PC-3 (cell line): ENCODE measurements at regions not wholly inside any gene's neighbourhood (a gene's known extent, or its start where the extent isn't known, plus 50 kb on each side); places are given as distances from the start of the nearest gene placed in this dataset.
A peak's percentile ranks its signal among the peaks of the same experiment; 100 is the strongest.

Source experiments
- ATAC-seq: fragments of 200-7000 bp; cut with Tn5 transposase; 2 replicates; pipeline ENCODE4 v1.9.1; 2020; ENCODE audit warnings: mild to moderate bottlenecking, moderate library complexity
- BruUV-seq: library from RNA; stranded (reverse); fragments of 400-500 nt; replicated peaks from 2 replicates; lab custom pipeline; 2021; lab: Mats Ljungman, UMichigan
- CTCF ChIA-PET: fragments of 300-600 bp; sonication (Branson Sonifier 250); formaldehyde crosslinking; loops from one replicate; lab custom pipeline; 2022; ENCODE audit warnings: antibody characterized with exemption; lab: Charles Lee
- POLR2A ChIA-PET: fragments of 300-600 bp; sonication (Branson Sonifier 250); formaldehyde crosslinking; loops from one replicate; lab custom pipeline; 2022; ENCODE audit warnings: antibody characterized with exemption; ENCODE audit not compliant: unreplicated experiment; lab: Charles Lee
- DNase-seq: peaks from one replicate; pipeline ENCODE4 v3.0.0-alpha.2; 2015
- H2AFZ ChIP-seq: fragments of 300-600 bp; sonication (generic); 2 replicates; pipeline ENCODE4 v1.6.0; 2016; ENCODE audit warnings: antibody characterized with exemption, low read length
- H3F3A ChIP-seq: fragments of 300-600 bp; sonication (generic); one replicate; pipeline ENCODE4 v1.6.0; 2017; ENCODE audit warnings: antibody characterized with exemption, low read length, control low read depth, mild to moderate bottlenecking; ENCODE audit not compliant: unreplicated experiment
- H3K27ac ChIP-seq: fragments of 300-600 bp; sonication (generic); 2 replicates; pipeline ENCODE4 v1.5.1; 2016; ENCODE audit warnings: mild to moderate bottlenecking, low read length
- H3K27me3 ChIP-seq: fragments of 300-600 bp; sonication (generic); 2 replicates; pipeline ENCODE4 v1.6.1; 2016; ENCODE audit warnings: low read length, mixed read lengths
- H3K36me3 ChIP-seq: fragments of 300-600 bp; sonication (generic); 2 replicates; pipeline ENCODE4 v1.6.1; 2016; ENCODE audit warnings: low read depth, mixed run types, low read length, mixed read lengths
- H3K4me1 ChIP-seq: fragments of 300-600 bp; sonication (generic); 2 replicates; pipeline ENCODE4 v1.5.1; 2016; ENCODE audit warnings: low read length; ENCODE audit not compliant: insufficient read depth
- H3K4me2 ChIP-seq: fragments of 300-600 bp; sonication (generic); 2 replicates; pipeline ENCODE4 v1.6.0; 2016; ENCODE audit warnings: low read length
- H3K4me3 ChIP-seq: fragments of 300-600 bp; sonication (generic); 2 replicates; pipeline ENCODE4 v1.5.1; 2016; ENCODE audit warnings: mild to moderate bottlenecking, low read length, mixed read lengths
- H3K79me2 ChIP-seq: fragments of 300-600 bp; sonication (generic); 2 replicates; pipeline ENCODE4 v1.6.1; 2017; ENCODE audit warnings: low read length, mixed read lengths
- H3K9ac ChIP-seq: fragments of 300-600 bp; sonication (generic); 2 replicates; pipeline ENCODE4 v1.6.0; 2016; ENCODE audit warnings: mild to moderate bottlenecking, low read length
- H3K9me2 ChIP-seq: fragments of 300-600 bp; sonication (generic); replicated peaks from 2 replicates; pipeline ENCODE4 v1.6.1; 2016; ENCODE audit warnings: mixed run types, low read length, mixed read lengths
- H3K9me3 ChIP-seq: fragments of 300-600 bp; sonication (generic); 2 replicates; pipeline ENCODE4 v1.6.1; 2016; ENCODE audit warnings: low read length, mixed read lengths
- H4K20me1 ChIP-seq: fragments of 300-600 bp; sonication (generic); 2 replicates; pipeline ENCODE4 v1.6.1; 2016; ENCODE audit warnings: low read length, mixed read lengths
- EZH2 ChIP-seq: fragments of 300-600 bp; sonication (generic); IDR thresholded peaks from one replicate; pipeline ENCODE4 v1.6.1; 2017; ENCODE audit warnings: antibody characterized with exemption, mild to moderate bottlenecking, low read length; ENCODE audit not compliant: unreplicated experiment
- EZH2phosphoT487 ChIP-seq: fragments of 300-600 bp; sonication (generic); IDR thresholded peaks from 2 replicates; pipeline ENCODE4 v1.6.1; 2018; ENCODE audit warnings: mild to moderate bottlenecking, antibody characterized with exemption, low read length, borderline replicate concordance
- intact Hi-C: fragments of 100-400 bp; cut with micrococcal nuclease; formaldehyde crosslinking; loops from 2 replicates; pipeline ENCODE4 v1.9.0; 2023
- TF ChIP-seq, protein P1 (sequence below): fragments of 300-600 bp; sonication (generic); conservative IDR thresholded peaks from 2 replicates; pipeline ENCODE4 v1.5.1; 2017; ENCODE audit warnings: antibody characterized with exemption, low read depth, mild to moderate bottlenecking, low read length

GRCh38 chr1:192453360-192453992, 122.1 kb upstream of the RGS1 start:
- Histone ChIP-seq H3K4me2 (no peak overlapping the region), H3K27me3 (no peaks in the 10 kb centered on the region), H3F3A (no peaks in the 10 kb centered on the region), H3K9ac (no peak overlapping the region), H3K4me1 (no peaks in the 10 kb centered on the region), H3K9me2 (no peaks in the 10 kb centered on the region), H3K36me3 (no peaks in the 10 kb centered on the region), H3K27ac (no peak overlapping the region), H3K9me3 (no peaks in the 10 kb centered on the region), H3K4me3 (no peak overlapping the region), H4K20me1 (no peaks in the 10 kb centered on the region), H3K79me2 (no peaks in the 10 kb centered on the region), H2AFZ (no peak overlapping the region)
- no peak for ATAC-seq
- CTCF ChIA-PET, result no interaction called here
- intact Hi-C loops, result no loop called here
- TF ChIP-seq EZH2phosphoT487 (no peak), EZH2 (no peak)
- TF ChIP-seq, protein P1, sequence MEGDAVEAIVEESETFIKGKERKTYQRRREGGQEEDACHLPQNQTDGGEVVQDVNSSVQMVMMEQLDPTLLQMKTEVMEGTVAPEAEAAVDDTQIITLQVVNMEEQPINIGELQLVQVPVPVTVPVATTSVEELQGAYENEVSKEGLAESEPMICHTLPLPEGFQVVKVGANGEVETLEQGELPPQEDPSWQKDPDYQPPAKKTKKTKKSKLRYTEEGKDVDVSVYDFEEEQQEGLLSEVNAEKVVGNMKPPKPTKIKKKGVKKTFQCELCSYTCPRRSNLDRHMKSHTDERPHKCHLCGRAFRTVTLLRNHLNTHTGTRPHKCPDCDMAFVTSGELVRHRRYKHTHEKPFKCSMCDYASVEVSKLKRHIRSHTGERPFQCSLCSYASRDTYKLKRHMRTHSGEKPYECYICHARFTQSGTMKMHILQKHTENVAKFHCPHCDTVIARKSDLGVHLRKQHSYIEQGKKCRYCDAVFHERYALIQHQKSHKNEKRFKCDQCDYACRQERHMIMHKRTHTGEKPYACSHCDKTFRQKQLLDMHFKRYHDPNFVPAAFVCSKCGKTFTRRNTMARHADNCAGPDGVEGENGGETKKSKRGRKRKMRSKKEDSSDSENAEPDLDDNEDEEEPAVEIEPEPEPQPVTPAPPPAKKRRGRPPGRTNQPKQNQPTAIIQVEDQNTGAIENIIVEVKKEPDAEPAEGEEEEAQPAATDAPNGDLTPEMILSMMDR, result no peak
- BruUV-seq, result no TSS peak
- no peak for DNase-seq
- POLR2A ChIA-PET, result no interaction called here

- Histone ChIP-seq H3K79me2 (no peaks in the 10 kb centered on the region), H3K9ac (no peak overlapping the region), H3K36me3 (no peaks in the 10 kb centered on the region), H3K27ac (no peak overlapping the region), H2AFZ (no peak overlapping the region), H3K4me1 (no peaks in the 10 kb centered on the region), H3F3A (no peaks in the 10 kb centered on the region), H3K4me2 (no peak overlapping the region), H4K20me1 (no peaks in the 10 kb centered on the region), H3K4me3 (no peak overlapping the region), H3K9me2 (no peaks in the 10 kb centered on the region), H3K9me3 (no peaks in the 10 kb centered on the region), H3K27me3 (no peaks in the 10 kb centered on the region)
- POLR2A ChIA-PET, result no interaction called here
- CTCF ChIA-PET, result no interaction called here
- DNase-seq (no peak), ATAC-seq (no peak)
- BruUV-seq, result no TSS peak
- intact Hi-C loops, result no loop called here
- TF ChIP-seq EZH2phosphoT487 (no peak), EZH2 (no peak)
- TF ChIP-seq, protein P1, result no peak
These were observed 116.1 kb upstream of the RGS1 start for GRCh38 chr1:192459467-192459866.

GRCh38 chr1:192461684-192462083, 113.9 kb upstream of the RGS1 start:
- Histone ChIP-seq H3K4me1 (no peaks in the 10 kb centered on the region), H3F3A (no peaks in the 10 kb centered on the region), H3K9me3 (no peaks in the 10 kb centered on the region), H3K9ac (no peak overlapping the region), H3K4me3 (no peak overlapping the region), H3K36me3 (no peaks in the 10 kb centered on the region), H2AFZ (no peak overlapping the region), H3K27me3 (no peaks in the 10 kb centered on the region), H3K27ac (no peak overlapping the region), H3K9me2 (no peaks in the 10 kb centered on the region), H4K20me1 (no peaks in the 10 kb centered on the region), H3K79me2 (no peaks in the 10 kb centered on the region), H3K4me2 (no peak overlapping the region)
- BruUV-seq, result no TSS peak
- no peak for TF ChIP-seq EZH2
- TF ChIP-seq, protein P1, result peak; percentile 23; the same call in 1 of the 2 replicates
- intact Hi-C loops, result no loop called here
- peak; percentile 49; the same call in 1 of the 2 replicates for ATAC-seq
- peak; percentile 42 for DNase-seq
- CTCF ChIA-PET, result no interaction called here
- POLR2A ChIA-PET, result no interaction called here
